ENCODE measurements at regions not wholly inside any gene's neighbourhood (a gene's known extent, or its start where the extent isn't known, plus 50 kb on each side); places are given as distances from the start of the nearest gene placed in this dataset.
"Not testable (repeated sequence)": the region's sequence is repeated elsewhere in the genome, so short reads cannot be mapped to it uniquely, and the experiment has no call there.

- H3K36me3 Mint-ChIP-seq (ENCODE audit: low read depth) = no peaks in the 10 kb centered on the region
- peak overlapping the region; percentile 59 for H3K4me3 Mint-ChIP-seq
- CTCF ChIA-PET = interaction anchor here (0.6 kb wide), 2 partner anchors 26 to 863 kb away, joined by 3 to 4 read pairs; partner anchors contain the start of gene AJUBA
- H3K9me3 Mint-ChIP-seq (ENCODE audit: low read depth) = no peaks in the 10 kb centered on the region
- H3K4me1 Mint-ChIP-seq = peaks cover 17% of the 10 kb centered on the region
- no peak overlapping the region for H3K27ac Mint-ChIP-seq
- POLR2A ChIA-PET = no interaction called here
- no peak for ATAC-seq
- DNase-seq = no peak
- H3K27me3 Mint-ChIP-seq = no peaks in the 10 kb centered on the region
- intact Hi-C loops (cut with DNase I, micrococcal nuclease) = loop anchor here in 1 of 2 experiments (10.0 kb wide), 1 partner anchor 386 kb away; no protein-coding TSS in a partner anchor
These were observed 445.4 kb upstream of the OR4E1 start for GRCh38 chr14:22118899-22119477.

GRCh38 chr14:22113401-22113800 lies 439.8 kb upstream of the OR4E1 start:
- peak; percentile 57 for ATAC-seq
- H3K4me1 Mint-ChIP-seq = peaks cover 14% of the 10 kb centered on the region
- H3K27ac Mint-ChIP-seq = peak overlapping the region; percentile 47
- H3K27me3 Mint-ChIP-seq = no peaks in the 10 kb centered on the region
- H3K36me3 Mint-ChIP-seq (ENCODE audit: low read depth) = peaks cover 3% of the 10 kb centered on the region
- H3K9me3 Mint-ChIP-seq (ENCODE audit: low read depth) = no peaks in the 10 kb centered on the region
- intact Hi-C loops (cut with DNase I, micrococcal nuclease) = loop anchor here in 1 of 2 experiments (10.0 kb wide), 1 partner anchor 391 kb away; no protein-coding TSS in a partner anchor
- ChIA-PET CTCF (interaction anchor here (0.7 to 2.5 kb wide), 8 partner anchors 18 to 773 kb away, joined by 3 to 9 read pairs (median 4); no protein-coding TSS in a partner anchor), POLR2A (no interaction called here)
- peak; percentile 29 for DNase-seq
- peak overlapping the region; percentile 71 for H3K4me3 Mint-ChIP-seq

DNA sequence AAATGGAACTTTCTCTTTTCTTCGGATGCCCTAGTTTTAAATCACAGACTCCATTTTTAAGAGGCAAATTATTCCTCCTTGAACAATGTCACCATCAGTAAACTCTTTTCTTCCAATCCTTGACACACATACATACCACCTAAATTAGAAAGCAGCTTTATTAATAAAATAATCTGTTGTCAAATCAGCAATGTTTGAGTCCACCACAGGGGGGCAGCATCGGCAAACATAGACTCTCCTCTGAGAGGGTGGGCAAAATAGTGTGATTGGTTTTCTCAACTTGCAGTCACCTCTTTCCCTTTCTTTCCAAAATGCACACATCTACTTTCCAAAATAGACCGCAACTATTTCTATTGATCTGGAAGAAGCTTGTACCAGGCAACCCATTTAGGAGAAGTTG lies 438.4 kb upstream of the OR4E1 start:
- no peaks in the 10 kb centered on the region for H3K9me3 Mint-ChIP-seq (ENCODE audit: low read depth)
- CTCF ChIA-PET = interaction anchor here (0.6 to 2.5 kb wide), 7 partner anchors 9 to 458 kb away, joined by 3 to 9 read pairs (median 3); no protein-coding TSS in a partner anchor
- intact Hi-C loops (cut with DNase I, micrococcal nuclease) = loop anchor here in 1 of 2 experiments (10.0 kb wide), 1 partner anchor 393 kb away; no protein-coding TSS in a partner anchor
- peaks cover 3% of the 10 kb centered on the region for H3K36me3 Mint-ChIP-seq (ENCODE audit: low read depth)
- H3K27me3 Mint-ChIP-seq = no peaks in the 10 kb centered on the region
- peak overlapping the region; percentile 88 for H3K27ac Mint-ChIP-seq
- DNase-seq = peak; percentile 67
- peak overlapping the region; percentile 71 for H3K4me3 Mint-ChIP-seq
- peaks cover 22% of the 10 kb centered on the region for H3K4me1 Mint-ChIP-seq
- no peak for ATAC-seq
- POLR2A ChIA-PET = interaction anchor here (0.6 kb wide), 1 partner anchor 99 kb away, joined by 3 read pairs; no protein-coding TSS in a partner anchor

- Mint-ChIP-seq H3K4me1 (peaks cover 28% of the 10 kb centered on the region), H3K9me3 (ENCODE audit: low read depth) (no peaks in the 10 kb centered on the region), H3K27me3 (no peaks in the 10 kb centered on the region), H3K4me3 (no peak overlapping the region), H3K36me3 (ENCODE audit: low read depth) (peaks cover 3% of the 10 kb centered on the region), H3K27ac (peak overlapping the region; percentile 58)
- DNase-seq = no peak
- intact Hi-C loops (cut with DNase I, micrococcal nuclease) = loop anchor here in 1 of 2 experiments (10.0 kb wide), 1 partner anchor 193 kb away; no protein-coding TSS in a partner anchor
- ChIA-PET POLR2A (no interaction called here), CTCF (interaction anchor here (0.6 to 2.1 kb wide), 5 partner anchors 10 to 463 kb away, joined by 3 to 8 read pairs (median 4); no protein-coding TSS in a partner anchor)
- ATAC-seq = no peak
These were observed 434.1 kb upstream of the OR4E1 start for GRCh38 chr14:22107753-22108152.

DNA sequence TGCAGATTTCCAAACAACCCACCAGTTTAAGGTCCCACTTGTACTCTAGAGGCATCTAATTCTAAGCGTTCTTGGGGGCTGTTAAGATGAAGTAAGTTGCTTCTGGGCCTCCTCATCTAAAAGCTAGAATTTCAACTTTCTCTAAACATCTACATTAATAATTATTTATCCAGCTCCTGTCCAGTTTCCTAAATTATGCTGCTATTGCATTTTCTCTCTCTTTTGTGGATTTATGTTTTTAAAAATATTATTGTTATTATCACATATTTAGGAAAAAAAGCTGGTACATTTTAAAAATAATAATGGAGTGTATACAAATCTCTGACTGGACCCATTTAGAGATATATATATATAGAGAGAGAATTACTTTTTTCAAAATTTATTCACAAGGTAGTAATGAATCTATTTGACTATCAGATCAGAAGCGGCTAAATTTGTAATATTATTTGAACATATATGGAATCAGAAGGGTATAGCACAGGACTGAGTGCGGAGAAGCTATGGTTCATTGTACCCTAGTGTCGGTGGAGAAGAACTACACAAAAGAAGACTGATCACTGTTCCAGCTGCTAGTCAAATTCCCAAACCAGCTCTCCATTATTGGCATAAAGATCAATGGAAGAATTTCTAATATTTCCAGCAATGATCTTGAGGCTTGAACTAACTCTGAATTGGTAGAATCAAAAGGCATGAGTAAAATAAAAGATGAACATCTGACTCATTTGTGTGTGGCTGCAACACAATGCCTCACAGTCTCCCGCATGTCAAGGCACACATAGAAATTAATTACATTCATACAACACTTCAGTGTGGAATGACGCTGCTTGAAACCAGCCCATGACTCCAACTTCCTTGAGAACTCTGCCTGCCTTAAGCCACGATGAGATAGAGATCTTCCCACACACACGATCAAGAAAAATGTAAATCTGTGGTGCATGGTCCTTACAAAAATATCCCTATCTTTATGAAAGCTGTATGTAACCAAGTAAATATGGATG lies 433.4 kb upstream of the OR4E1 start:
- intact Hi-C loops (cut with DNase I, micrococcal nuclease) = loop anchor here in 1 of 2 experiments (10.0 kb wide), 1 partner anchor 192 kb away; no protein-coding TSS in a partner anchor
- Mint-ChIP-seq H3K4me3 (no peak overlapping the region), H3K36me3 (ENCODE audit: low read depth) (no peaks in the 10 kb centered on the region), H3K4me1 (peaks cover 24% of the 10 kb centered on the region), H3K9me3 (ENCODE audit: low read depth) (no peaks in the 10 kb centered on the region), H3K27ac (peak overlapping the region; percentile 58), H3K27me3 (no peaks in the 10 kb centered on the region)
- no peak for DNase-seq
- ATAC-seq = peak; percentile 79
- ChIA-PET CTCF (interaction anchor here (0.6 to 2.1 kb wide), 8 partner anchors 9 to 463 kb away, joined by 3 to 8 read pairs (median 4); no protein-coding TSS in a partner anchor), POLR2A (no interaction called here)

DNA sequence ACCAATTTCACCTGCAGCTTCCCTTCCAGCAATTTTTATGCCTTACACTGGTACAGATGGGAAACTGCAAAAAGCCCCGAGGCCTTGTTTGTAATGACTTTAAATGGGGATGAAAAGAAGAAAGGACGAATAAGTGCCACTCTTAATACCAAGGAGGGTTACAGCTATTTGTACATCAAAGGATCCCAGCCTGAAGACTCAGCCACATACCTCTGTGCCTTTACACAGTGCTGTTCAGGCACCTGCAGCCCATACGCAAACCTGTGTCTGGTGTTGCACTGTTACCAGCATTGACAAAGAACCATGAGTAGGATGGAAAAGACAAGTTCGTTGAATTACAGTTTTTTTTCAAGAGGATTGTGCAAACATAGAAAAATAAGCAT lies 432.0 kb upstream of the OR4E1 start:
- ChIA-PET CTCF (interaction anchor here (1.1 to 1.9 kb wide), 2 partner anchors 58 to 428 kb away, joined by 4 read pairs; no protein-coding TSS in a partner anchor), POLR2A (no interaction called here)
- H3K27me3 Mint-ChIP-seq = no peaks in the 10 kb centered on the region

GRCh38 chr14:22105006-22105623 lies 431.5 kb upstream of the OR4E1 start:
- H3K9me3 Mint-ChIP-seq (ENCODE audit: low read depth) = no peaks in the 10 kb centered on the region
- DNase-seq = no peak
- ATAC-seq = no peak
- H3K27me3 Mint-ChIP-seq = no peaks in the 10 kb centered on the region
- POLR2A ChIA-PET = no interaction called here
- CTCF ChIA-PET = interaction anchor here (1.1 to 1.9 kb wide), 2 partner anchors 58 to 428 kb away, joined by 4 read pairs; no protein-coding TSS in a partner anchor
- H3K4me1 Mint-ChIP-seq = peaks cover 24% of the 10 kb centered on the region
- intact Hi-C loops (cut with DNase I, micrococcal nuclease) = loop anchor here in 1 of 2 experiments (10.0 kb wide), 1 partner anchor 190 kb away; no protein-coding TSS in a partner anchor
- H3K4me3 Mint-ChIP-seq = peak overlapping the region; percentile 46
- H3K36me3 Mint-ChIP-seq (ENCODE audit: low read depth) = no peaks in the 10 kb centered on the region
- H3K27ac Mint-ChIP-seq = peak overlapping the region; percentile 55

More for the DNA sequence above, 432.0 kb upstream of the OR4E1 start:
- intact Hi-C loops (cut with DNase I, micrococcal nuclease) = loop anchor here in 1 of 2 experiments (10.0 kb wide), 1 partner anchor 191 kb away; no protein-coding TSS in a partner anchor
- Mint-ChIP-seq H3K36me3 (ENCODE audit: low read depth) (no peaks in the 10 kb centered on the region), H3K4me1 (peaks cover 24% of the 10 kb centered on the region), H3K4me3 (peak overlapping the region; percentile 46), H3K9me3 (ENCODE audit: low read depth) (no peaks in the 10 kb centered on the region), H3K27ac (peak overlapping the region; percentile 55)
- DNase-seq (no peak), ATAC-seq (no peak)

- CTCF ChIA-PET = interaction anchor here (0.7 to 6.5 kb wide), 15 partner anchors 15 to 727 kb away, joined by 3 to 42 read pairs (median 4); no protein-coding TSS in a partner anchor
- DNase-seq; H3K27me3 Mint-ChIP-seq; H3K36me3 Mint-ChIP-seq (ENCODE audit: low read depth); H3K27ac Mint-ChIP-seq; H3K9me3 Mint-ChIP-seq (ENCODE audit: low read depth); H3K4me3 Mint-ChIP-seq; ATAC-seq; POLR2A ChIA-PET: not testable (repeated sequence)
- peaks cover 44% of the 10 kb centered on the region for H3K4me1 Mint-ChIP-seq
- intact Hi-C loops (cut with DNase I, micrococcal nuclease) = loop anchor here in 1 of 2 experiments (1.0 to 10.0 kb wide), 3 partner anchors 16 to 186 kb away; no protein-coding TSS in a partner anchor
These were observed 427.1 kb upstream of the OR4E1 start for GRCh38 chr14:22100764-22101120.

DNA sequence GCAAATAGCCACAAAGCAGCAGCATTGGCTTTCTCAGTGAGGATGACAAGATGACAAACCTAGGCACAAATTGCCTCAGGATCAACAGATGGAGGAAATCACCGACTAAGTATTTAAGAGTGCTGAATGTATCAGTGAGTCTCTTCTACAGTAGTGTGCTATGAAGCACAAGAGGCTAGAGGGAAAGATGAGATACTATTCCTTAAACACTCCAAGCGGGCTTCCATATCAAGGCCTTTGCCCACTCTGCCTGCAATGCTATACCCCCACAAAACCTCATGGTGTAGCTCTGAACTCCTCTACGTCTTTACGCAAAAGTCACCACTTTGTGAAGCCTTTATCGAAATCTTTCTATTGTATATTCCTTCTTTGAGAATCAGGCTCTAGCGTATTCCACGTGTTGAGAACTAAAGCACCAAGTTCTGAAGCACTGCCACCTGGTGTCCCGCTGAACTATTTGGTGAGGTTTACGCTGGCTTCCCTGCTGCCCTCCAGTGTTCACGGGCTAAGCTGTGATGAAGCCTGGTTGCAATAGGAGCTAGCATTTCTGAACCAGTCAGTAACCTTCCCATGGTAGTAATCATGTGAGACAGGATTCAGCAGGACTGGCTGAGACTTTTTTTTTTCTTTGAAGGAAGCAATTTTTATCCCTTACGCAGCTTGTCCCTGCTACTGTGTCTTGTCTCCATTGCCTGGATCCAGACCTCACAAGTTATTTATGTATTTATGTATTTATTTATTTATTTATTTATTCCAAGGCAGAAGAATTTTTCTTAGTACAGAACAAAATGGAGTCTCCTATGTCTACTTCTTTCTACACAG lies 426.5 kb upstream of the OR4E1 start:
- H3K9me3 Mint-ChIP-seq (ENCODE audit: low read depth) = no peaks in the 10 kb centered on the region
- intact Hi-C loops (cut with DNase I, micrococcal nuclease) = loop anchor here (1.0 to 10.0 kb wide), 5 partner anchors 16 to 185 kb away; no protein-coding TSS in a partner anchor
- CTCF ChIA-PET = interaction anchor here (0.6 to 6.5 kb wide), 18 partner anchors 14 to 728 kb away, joined by 3 to 42 read pairs (median 4); no protein-coding TSS in a partner anchor
- H3K36me3 Mint-ChIP-seq (ENCODE audit: low read depth) = no peaks in the 10 kb centered on the region
- no peak overlapping the region for H3K4me3 Mint-ChIP-seq
- DNase-seq (peak; percentile 77), ATAC-seq (peak; percentile 79)
- H3K27ac Mint-ChIP-seq = no peak overlapping the region
- H3K27me3 Mint-ChIP-seq = no peaks in the 10 kb centered on the region
- POLR2A ChIA-PET = no interaction called here
- H3K4me1 Mint-ChIP-seq = peaks cover 41% of the 10 kb centered on the region

GRCh38 chr14:22098435-22098834 lies 424.8 kb upstream of the OR4E1 start:
- POLR2A ChIA-PET = interaction anchor here (1.1 kb wide), 1 partner anchor 458 kb away, joined by 3 read pairs; no protein-coding TSS in a partner anchor
- H3K27ac Mint-ChIP-seq = peak overlapping the region; percentile 42
- CTCF ChIA-PET = interaction anchor here (0.5 to 6.5 kb wide), 6 partner anchors 9 to 111 kb away, joined by 3 to 42 read pairs (median 6); no protein-coding TSS in a partner anchor
- intact Hi-C loops (cut with DNase I, micrococcal nuclease) = loop anchor here in 1 of 2 experiments (5.0 kb wide), 1 partner anchor 96 kb away; no protein-coding TSS in a partner anchor
- no peaks in the 10 kb centered on the region for H3K9me3 Mint-ChIP-seq (ENCODE audit: low read depth)
- ATAC-seq (no peak), DNase-seq (no peak)
- no peaks in the 10 kb centered on the region for H3K27me3 Mint-ChIP-seq
- H3K4me3 Mint-ChIP-seq = no peak overlapping the region
- H3K36me3 Mint-ChIP-seq (ENCODE audit: low read depth) = no peaks in the 10 kb centered on the region
- H3K4me1 Mint-ChIP-seq = peaks cover 41% of the 10 kb centered on the region

Measured in activated CD4-positive, alpha-beta T cell treated with anti-CD3 and anti-CD28 coated beads for 36 hours (primary cell).